H9 (cell line): ENCODE measurements at regions not wholly inside any gene's neighbourhood (a gene's known extent, or its start where the extent isn't known, plus 50 kb on each side); places are given as distances from the start of the nearest gene placed in this dataset.

Source experiments
- DNase-seq: peaks from one replicate; pipeline ENCODE4 v3.0.0-alpha.2; 2017
- H2AFZ ChIP-seq: one replicate; pipeline ENCODE4 v1.6.1; 2013; ENCODE audit warnings: mild to moderate bottlenecking, low read length, control low read depth, moderate library complexity
- H2AK5ac ChIP-seq: 2 replicates; pipeline ENCODE4 v1.6.1; 2013; ENCODE audit warnings: low read length, control low read depth, mixed read lengths; ENCODE audit not compliant: insufficient read length
- H2BK120ac ChIP-seq: one replicate; pipeline ENCODE4 v1.6.1; 2013; ENCODE audit warnings: low read depth, mild to moderate bottlenecking, low read length, control low read depth, inconsistent platforms; ENCODE audit not compliant: poor library complexity, severe bottlenecking
- H2BK12ac ChIP-seq: 2 replicates; pipeline ENCODE4 v1.6.1; 2013; ENCODE audit warnings: low read length, control low read depth, mixed read lengths, low read depth; ENCODE audit not compliant: insufficient read length
- H2BK15ac ChIP-seq: 2 replicates; pipeline ENCODE4 v1.6.1; 2013; ENCODE audit warnings: low read depth, low read length, control low read depth
- H2BK20ac ChIP-seq: one replicate; pipeline ENCODE4 v1.6.1; 2013; ENCODE audit warnings: low read depth, mild to moderate bottlenecking, low read length, control low read depth, inconsistent platforms; ENCODE audit not compliant: poor library complexity, severe bottlenecking
- H2BK5ac ChIP-seq: 2 replicates; pipeline ENCODE4 v1.6.1; 2013; ENCODE audit warnings: low read length, control low read depth, mixed read lengths; ENCODE audit not compliant: insufficient read length
- H3K14ac ChIP-seq: 2 replicates; pipeline ENCODE4 v1.6.1; 2013; ENCODE audit warnings: low read length, control low read depth; ENCODE audit not compliant: insufficient read depth
- H3K18ac ChIP-seq: 2 replicates; pipeline ENCODE4 v1.6.1; 2013; ENCODE audit warnings: low read depth, mild to moderate bottlenecking, mixed read lengths, low read length, control low read depth; ENCODE audit not compliant: insufficient read length
- H3K23ac ChIP-seq: 2 replicates; pipeline ENCODE4 v1.6.1; 2013; ENCODE audit warnings: low read length, control low read depth, mixed read lengths, low read depth; ENCODE audit not compliant: insufficient read length
- H3K23me2 ChIP-seq: 2 replicates; pipeline ENCODE4 v1.6.1; 2013; ENCODE audit warnings: low read depth, mild to moderate bottlenecking, mixed read lengths, low read length, control low read depth; ENCODE audit not compliant: insufficient read length, poor library complexity, severe bottlenecking
- H3K27ac ChIP-seq: 2 replicates; pipeline ENCODE4 v1.5.1; 2013; ENCODE audit warnings: low read length, control low read depth, mixed read lengths, low read depth; ENCODE audit not compliant: insufficient read length
- H3K27me3 ChIP-seq: 2 replicates; pipeline ENCODE4 v1.6.1; 2013; ENCODE audit warnings: low read length, control low read depth, inconsistent platforms; ENCODE audit not compliant: insufficient read depth
- H3K4ac ChIP-seq: 2 replicates; pipeline ENCODE4 v1.6.1; 2013; ENCODE audit warnings: low read depth, mild to moderate bottlenecking, control low read depth, inconsistent platforms, low read length, moderate library complexity
- H3K4me1 ChIP-seq: 2 replicates; pipeline ENCODE4 v1.6.1; 2013; ENCODE audit warnings: low read length, control low read depth, inconsistent platforms; ENCODE audit not compliant: insufficient read depth
- H3K4me2 ChIP-seq: 2 replicates; pipeline ENCODE4 v1.6.1; 2013; ENCODE audit warnings: low read length, control low read depth, mixed read lengths; ENCODE audit not compliant: insufficient read length, insufficient read depth
- H3K56ac ChIP-seq: 2 replicates; pipeline ENCODE4 v1.6.1; 2013; ENCODE audit warnings: low read depth, mild to moderate bottlenecking, mixed read lengths, low read length, control low read depth; ENCODE audit not compliant: insufficient read length
- H3K79me1 ChIP-seq: 2 replicates; pipeline ENCODE4 v1.6.1; 2013; ENCODE audit warnings: low read depth, mild to moderate bottlenecking, moderate library complexity, low read length, control low read depth, inconsistent platforms; ENCODE audit not compliant: insufficient read depth, poor library complexity, severe bottlenecking
- H3K79me2 ChIP-seq: 2 replicates; pipeline ENCODE4 v1.6.1; 2013; ENCODE audit warnings: low read length, control low read depth, inconsistent platforms; ENCODE audit not compliant: insufficient read depth
- H3K9ac ChIP-seq: 2 replicates; pipeline ENCODE4 v1.6.1; 2013; ENCODE audit warnings: low read length, control low read depth, mixed read lengths; ENCODE audit not compliant: insufficient read length; ENCODE audit errors: extremely low read depth
- H3K9me3 ChIP-seq: one replicate; pipeline ENCODE4 v1.6.1; 2013; ENCODE audit warnings: low read depth, low read length, inconsistent platforms; ENCODE audit not compliant: control insufficient read depth
- H3T11ph ChIP-seq: one replicate; pipeline ENCODE4 v1.6.1; 2013; ENCODE audit warnings: mild to moderate bottlenecking, low read length, control low read depth, inconsistent platforms
- H4K20me1 ChIP-seq: one replicate; pipeline ENCODE4 v1.6.1; 2013; ENCODE audit not compliant: control insufficient read depth, insufficient read length, insufficient read depth
- H4K5ac ChIP-seq: 2 replicates; pipeline ENCODE4 v1.6.1; 2013; ENCODE audit warnings: low read depth, mild to moderate bottlenecking, mixed read lengths, low read length, control low read depth; ENCODE audit not compliant: insufficient read length
- H4K8ac ChIP-seq: replicated peaks from 2 replicates; pipeline ENCODE4 v1.6.1; 2013; ENCODE audit warnings: low read length, control low read depth, mixed read lengths, low read depth; ENCODE audit not compliant: insufficient read length
- H4K91ac ChIP-seq: 2 replicates; pipeline ENCODE4 v1.6.1; 2013; ENCODE audit warnings: low read depth, mild to moderate bottlenecking, moderate library complexity, mixed read lengths, low read length, control low read depth; ENCODE audit not compliant: insufficient read length
- H3K27ac Mint-ChIP-seq, 3 experiments: 2 replicates in 2 of 3; 3 replicates in 1 of 3; pipeline ENCODE4 v1.8.0; 2020 to 2021; ENCODE audit warnings: mixed read lengths in 3 of 3, mild to moderate bottlenecking in 1 of 3, moderate library complexity in 1 of 3
- H3K27me3 Mint-ChIP-seq: 2 replicates; pipeline ENCODE4 v1.8.0; 2021; ENCODE audit warnings: low read depth, mild to moderate bottlenecking, moderate library complexity, mixed read lengths
- H3K36me3 Mint-ChIP-seq, 3 experiments: 2 replicates in 2 of 3; 3 replicates in 1 of 3; pipeline ENCODE4 v1.8.0; 2020 to 2021; ENCODE audit warnings: low read depth in 3 of 3, mixed read lengths in 3 of 3; ENCODE audit not compliant: insufficient read depth in 1 of 3
- H3K4me1 Mint-ChIP-seq, 2 experiments: 2 replicates each; pipeline ENCODE4 v1.8.0; 2020; ENCODE audit warnings: mixed read lengths in 2 of 2
- H3K4me3 Mint-ChIP-seq, 2 experiments: 2 replicates in 1 of 2; 3 replicates in 1 of 2; pipeline ENCODE4 v1.8.0; 2020 to 2021; ENCODE audit warnings: mild to moderate bottlenecking in 2 of 2, mixed read lengths in 2 of 2, moderate library complexity in 1 of 2
- H3K9me3 Mint-ChIP-seq, 2 experiments: 2 replicates in 1 of 2; 3 replicates in 1 of 2; pipeline ENCODE4 v1.8.0; 2020; ENCODE audit warnings: mild to moderate bottlenecking in 2 of 2, mixed read lengths in 2 of 2, moderate library complexity in 1 of 2
- WGBS: extraction: QIAGEN DNeasy Blood & Tissue Kit; methylation state at CpG from one replicate; pipeline ENCODE4 v1.1.7; 2013; ENCODE audit warnings: missing lambda C conversion rate, low lambda C conversion rate, mixed read lengths; ENCODE audit not compliant: insufficient read length; ENCODE audit errors: extremely low coverage; 5-methylcytosine and 5-hydroxymethylcytosine counted together
- TF ChIP-seq, protein P1 (sequence below): fragments of 200-600 bp; sonication (generic); conservative IDR thresholded peaks from 3 replicates; pipeline ENCODE4 v1.8.0; 2021; ENCODE audit warnings: antibody characterized with exemption, mild to moderate bottlenecking

DNA sequence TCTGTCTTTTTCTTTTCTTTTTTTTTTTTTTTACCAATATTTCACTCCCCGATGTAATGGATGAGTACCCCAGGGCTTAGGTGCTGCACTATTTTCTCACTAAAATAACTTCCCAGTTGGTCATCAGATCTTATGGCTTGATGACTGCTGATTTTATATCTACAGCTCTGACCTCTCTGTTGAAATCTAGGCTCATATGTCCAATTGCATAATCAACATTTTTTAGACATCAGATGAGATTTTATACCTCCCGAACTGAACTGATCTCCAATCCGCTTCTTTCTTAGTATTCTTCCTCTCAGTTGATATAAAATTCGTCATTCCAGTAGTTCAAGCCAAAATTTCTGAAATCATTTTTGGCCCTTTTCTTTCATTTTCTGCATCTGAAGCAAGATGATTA is 1236.5 kb downstream of the SLC16A7 start:
- Histone ChIP-seq H3K27me3 (no peaks in the 10 kb centered on the region), H3K4me2 (no peak overlapping the region), H2BK20ac (no peak overlapping the region), H4K91ac (no peak overlapping the region), H3K23me2 (no peaks in the 10 kb centered on the region), H2BK5ac (no peak overlapping the region), H4K20me1 (no peaks in the 10 kb centered on the region), H2AK5ac (no peak overlapping the region), H3K4ac (no peak overlapping the region), H3K9me3 (no peaks in the 10 kb centered on the region), H2AFZ (no peak overlapping the region), H3K18ac (no peak overlapping the region), H4K5ac (no peak overlapping the region), H2BK12ac (no peak overlapping the region), H3K23ac (no peak overlapping the region), H4K8ac (no peak overlapping the region), H3K56ac (no peak overlapping the region), H3K27ac (no peak overlapping the region), H3T11ph (no peak overlapping the region), H2BK15ac (no peak overlapping the region), H3K9ac (no peak overlapping the region), H3K79me2 (no peaks in the 10 kb centered on the region), H2BK120ac (no peak overlapping the region), H3K4me1 (no peaks in the 10 kb centered on the region), H3K79me1 (no peaks in the 10 kb centered on the region), H3K14ac (no peak overlapping the region)
- H3K36me3 Mint-ChIP-seq = no peaks in the 10 kb centered on the region
- no CpG with 5 or more reads among the region's 4 CpGs for WGBS
- no peak overlapping the region for H3K4me3 Mint-ChIP-seq
- TF ChIP-seq, protein P1, sequence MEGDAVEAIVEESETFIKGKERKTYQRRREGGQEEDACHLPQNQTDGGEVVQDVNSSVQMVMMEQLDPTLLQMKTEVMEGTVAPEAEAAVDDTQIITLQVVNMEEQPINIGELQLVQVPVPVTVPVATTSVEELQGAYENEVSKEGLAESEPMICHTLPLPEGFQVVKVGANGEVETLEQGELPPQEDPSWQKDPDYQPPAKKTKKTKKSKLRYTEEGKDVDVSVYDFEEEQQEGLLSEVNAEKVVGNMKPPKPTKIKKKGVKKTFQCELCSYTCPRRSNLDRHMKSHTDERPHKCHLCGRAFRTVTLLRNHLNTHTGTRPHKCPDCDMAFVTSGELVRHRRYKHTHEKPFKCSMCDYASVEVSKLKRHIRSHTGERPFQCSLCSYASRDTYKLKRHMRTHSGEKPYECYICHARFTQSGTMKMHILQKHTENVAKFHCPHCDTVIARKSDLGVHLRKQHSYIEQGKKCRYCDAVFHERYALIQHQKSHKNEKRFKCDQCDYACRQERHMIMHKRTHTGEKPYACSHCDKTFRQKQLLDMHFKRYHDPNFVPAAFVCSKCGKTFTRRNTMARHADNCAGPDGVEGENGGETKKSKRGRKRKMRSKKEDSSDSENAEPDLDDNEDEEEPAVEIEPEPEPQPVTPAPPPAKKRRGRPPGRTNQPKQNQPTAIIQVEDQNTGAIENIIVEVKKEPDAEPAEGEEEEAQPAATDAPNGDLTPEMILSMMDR = no peak
- no peak overlapping the region for H3K27ac Mint-ChIP-seq
- H3K9me3 Mint-ChIP-seq = no peaks in the 10 kb centered on the region
- no peak for DNase-seq
- H3K27me3 Mint-ChIP-seq = no peaks in the 10 kb centered on the region
- peaks cover 10 to 16% of the 10 kb centered on the region in 2 experiments for H3K4me1 Mint-ChIP-seq
